SK-N-SH treated with all-trans-retinoic acid at 6 μM for 48 hours (cell line): ENCODE measurements at regions not wholly inside any gene's neighbourhood (a gene's known extent, or its start where the extent isn't known, plus 50 kb on each side); places are given as distances from the start of the nearest gene placed in this dataset.

Experiments used
- ATAC-seq: fragments of 200-7000 bp; cut with Tn5 transposase; 3 replicates; pipeline ENCODE4 v1.9.1; 2020; ENCODE audit warnings: mild to moderate bottlenecking, moderate library complexity
- ARNTL ChIP-seq: fragments of 450-650 bp; formaldehyde crosslinking; IDR thresholded peaks from 2 replicates; pipeline ENCODE4 v1.5.0; 2020; ENCODE audit warnings: low read depth, mild to moderate bottlenecking, moderate library complexity, borderline replicate concordance
- BACH2 ChIP-seq: fragments of 250-450 bp; sonication (Bioruptor Pico); IDR thresholded peaks from 2 replicates; pipeline ENCODE4 v1.9.0; 2021; ENCODE audit warnings: mild to moderate bottlenecking, borderline replicate concordance
- CREB5 ChIP-seq: fragments of 250-450 bp; sonication (Bioruptor Pico); IDR thresholded peaks from 2 replicates; pipeline ENCODE4 v1.5.1; 2020; ENCODE audit warnings: low read depth, mild to moderate bottlenecking, moderate library complexity
- CSDC2 ChIP-seq: fragments of 250-450 bp; sonication (Bioruptor Pico); IDR thresholded peaks from 2 replicates; pipeline ENCODE4 v1.5.0; 2020; ENCODE audit warnings: mild to moderate bottlenecking, moderate library complexity
- CSRNP3 ChIP-seq: fragments of 250-450 bp; sonication (Bioruptor Pico); IDR thresholded peaks from 2 replicates; pipeline ENCODE4 v1.5.1; 2021; ENCODE audit warnings: mild to moderate bottlenecking, moderate library complexity
- ESRRG ChIP-seq: fragments of 250-450 bp; sonication (Bioruptor Pico); IDR thresholded peaks from 2 replicates; pipeline ENCODE4 v1.6.1; 2021; ENCODE audit warnings: mild to moderate bottlenecking
- GLIS3 ChIP-seq: fragments of 250-450 bp; sonication (Bioruptor Pico); IDR thresholded peaks from 2 replicates; pipeline ENCODE4 v1.5.0; 2020; ENCODE audit warnings: mild to moderate bottlenecking, moderate library complexity
- ISL1 ChIP-seq: fragments of 250-450 bp; sonication (Bioruptor Pico); IDR thresholded peaks from 2 replicates; pipeline ENCODE4 v2.1.2; 2022; ENCODE audit warnings: mild to moderate bottlenecking, moderate library complexity
- OSR1 ChIP-seq: fragments of 250-450 bp; sonication (Bioruptor Pico); IDR thresholded peaks from 2 replicates; pipeline ENCODE4 v1.8.0; 2022; ENCODE audit warnings: moderate library complexity, mild to moderate bottlenecking, inconsistent platforms
- PATZ1 ChIP-seq: fragments of 250-450 bp; sonication (Bioruptor Pico); IDR thresholded peaks from 2 replicates; pipeline ENCODE4 v1.8.0; 2020; ENCODE audit warnings: mild to moderate bottlenecking, moderate library complexity, borderline replicate concordance
- POU6F1 ChIP-seq: fragments of 250-450 bp; sonication (Bioruptor Pico); IDR thresholded peaks from 2 replicates; pipeline ENCODE4 v1.8.0; 2021; ENCODE audit warnings: low read depth, mild to moderate bottlenecking, moderate library complexity, borderline replicate concordance
- PPARA ChIP-seq: fragments of 250-450 bp; sonication (Bioruptor Pico); IDR thresholded peaks from 2 replicates; pipeline ENCODE4 v1.5.0; 2020; ENCODE audit warnings: mild to moderate bottlenecking, borderline replicate concordance
- RARB ChIP-seq: fragments of 250-450 bp; sonication (Bioruptor Pico); IDR thresholded peaks from 2 replicates; pipeline ENCODE4 v1.8.0; 2021; ENCODE audit warnings: mild to moderate bottlenecking, moderate library complexity
- TCF4 ChIP-seq: fragments of 250-450 bp; sonication (Bioruptor Pico); IDR thresholded peaks from 2 replicates; pipeline ENCODE4 v1.8.0; 2021; ENCODE audit warnings: mild to moderate bottlenecking, moderate library complexity, borderline replicate concordance
- TOX ChIP-seq: fragments of 250-450 bp; sonication (Bioruptor Pico); IDR thresholded peaks from 2 replicates; pipeline ENCODE4 v1.8.0; 2021; ENCODE audit warnings: mild to moderate bottlenecking, moderate library complexity, borderline replicate concordance
- TSHZ2 ChIP-seq: fragments of 250-450 bp; sonication (Bioruptor Pico); IDR thresholded peaks from 2 replicates; pipeline ENCODE4 v1.5.0; 2020; ENCODE audit warnings: mild to moderate bottlenecking, moderate library complexity
- ZC3H10 ChIP-seq: fragments of 250-450 bp; sonication (Bioruptor Pico); IDR thresholded peaks from 2 replicates; pipeline ENCODE4 v1.5.1; 2021; ENCODE audit warnings: mild to moderate bottlenecking, moderate library complexity
- ZFP3 ChIP-seq: fragments of 250-450 bp; sonication (Bioruptor Pico); IDR thresholded peaks from 2 replicates; pipeline ENCODE4 v1.5.0; 2020; ENCODE audit warnings: mild to moderate bottlenecking, moderate library complexity
- ZFP30 ChIP-seq: fragments of 450-650 bp; formaldehyde crosslinking; IDR thresholded peaks from 2 replicates; pipeline ENCODE4 v1.5.0; 2022; ENCODE audit warnings: mild to moderate bottlenecking, moderate library complexity
- ZNF565 ChIP-seq: fragments of 450-650 bp; formaldehyde crosslinking; conservative IDR thresholded peaks from 2 replicates; pipeline ENCODE4 v1.5.0; 2020; ENCODE audit warnings: low read depth, mild to moderate bottlenecking, moderate library complexity
- ZNF70 ChIP-seq: fragments of 450-650 bp; formaldehyde crosslinking; IDR thresholded peaks from 2 replicates; pipeline ENCODE4 v1.5.0; 2020; ENCODE audit warnings: mild to moderate bottlenecking, moderate library complexity
- ZNF8 ChIP-seq: fragments of 450-650 bp; formaldehyde crosslinking; IDR thresholded peaks from 2 replicates; pipeline ENCODE4 v1.5.0; 2020; ENCODE audit warnings: mild to moderate bottlenecking, moderate library complexity

- ATAC-seq, result no peak
- TF ChIP-seq TOX (no peak), TCF4 (CRISPR knock-in tag) (no peak), RARB (CRISPR knock-in tag) (no peak), ZNF70 (CRISPR knock-in tag) (no peak), TSHZ2 (CRISPR knock-in tag) (no peak), CREB5 (no peak), CSDC2 (CRISPR knock-in tag) (no peak), BACH2 (CRISPR knock-in tag) (no peak), ZFP30 (CRISPR knock-in tag) (no peak), ESRRG (CRISPR knock-in tag) (no peak), POU6F1 (CRISPR knock-in tag) (no peak), ISL1 (no peak), ZFP3 (CRISPR knock-in tag) (no peak), OSR1 (CRISPR knock-in tag) (no peak), ZNF565 (CRISPR knock-in tag) (no peak), CSRNP3 (no peak), PATZ1 (no peak), ZNF8 (CRISPR knock-in tag) (no peak), ARNTL (CRISPR knock-in tag) (no peak), PPARA (no peak)
Observed at GRCh38 chr2:122148128-122148767, 392.8 kb downstream of the TSN start.

GRCh38 chr2:122150524-122151280, 395.3 kb downstream of the TSN start:
- no peak for ATAC-seq
- TF ChIP-seq ISL1, result no peak
- no peak for TF ChIP-seq ZFP3 (CRISPR knock-in tag)
- no peak for TF ChIP-seq ARNTL (CRISPR knock-in tag)
- no peak for TF ChIP-seq OSR1 (CRISPR knock-in tag)
- TF ChIP-seq TSHZ2 (CRISPR knock-in tag), result no peak
- TF ChIP-seq ZNF70 (CRISPR knock-in tag), result no peak
- TF ChIP-seq TOX, result no peak
- TF ChIP-seq CREB5, result no peak
- TF ChIP-seq POU6F1 (CRISPR knock-in tag), result no peak
- TF ChIP-seq BACH2 (CRISPR knock-in tag), result no peak
- TF ChIP-seq GLIS3 (CRISPR knock-in tag), result no peak
- no peak for TF ChIP-seq ZC3H10
- no peak for TF ChIP-seq ZNF565 (CRISPR knock-in tag)
- no peak for TF ChIP-seq TCF4 (CRISPR knock-in tag)
